HG03342 (cell line): ENCODE measurements at regions not wholly inside any gene's neighbourhood (a gene's known extent, or its start where the extent isn't known, plus 50 kb on each side); places are given as distances from the start of the nearest gene placed in this dataset.

ENCODE experiments used
- ATAC-seq: cut with Tn5 transposase; IDR thresholded peaks from one replicate; pipeline ENCODE4 v1.9.1; 2021; ENCODE audit warnings: mild to moderate bottlenecking, moderate library complexity; ENCODE audit not compliant: unreplicated experiment

- no peak for ATAC-seq
Measured at GRCh38 chr18:24530630-24531111, 70.2 kb downstream of the HRH4 start.

GRCh38 chr18:24534271-24534670 lies 73.8 kb downstream of the HRH4 start:
- ATAC-seq, result no peak

GRCh38 chr18:24534737-24535136 lies 74.3 kb downstream of the HRH4 start:
- no peak for ATAC-seq

GRCh38 chr18:24535527-24536295 lies 75.3 kb downstream of the HRH4 start:
- no peak for ATAC-seq

GRCh38 chr18:24536326-24536725 lies 75.9 kb downstream of the HRH4 start:
- ATAC-seq, result no peak

GRCh38 chr18:24536834-24537233 lies 76.4 kb downstream of the HRH4 start:
- no peak for ATAC-seq

GRCh38 chr18:24538414-24539264 lies 78.2 kb downstream of the HRH4 start:
- no peak for ATAC-seq

GRCh38 chr18:24539866-24540617 lies 79.6 kb downstream of the HRH4 start:
- no peak for ATAC-seq

GRCh38 chr18:24540896-24541295 lies 80.5 kb downstream of the HRH4 start:
- ATAC-seq, result no peak

GRCh38 chr18:24543086-24543794 lies 82.8 kb downstream of the HRH4 start:
- no peak for ATAC-seq

GRCh38 chr18:24543795-24544498 lies 83.5 kb downstream of the HRH4 start:
- no peak for ATAC-seq

- no peak for ATAC-seq
Measured at GRCh38 chr18:24544949-24545348, 84.5 kb downstream of the HRH4 start.

GRCh38 chr18:24545651-24546050 lies 85.2 kb downstream of the HRH4 start:
- no peak for ATAC-seq

GRCh38 chr18:24546307-24546706 lies 85.9 kb downstream of the HRH4 start:
- ATAC-seq, result no peak

GRCh38 chr18:24548583-24548982 lies 88.1 kb downstream of the HRH4 start:
- no peak for ATAC-seq

- no peak for ATAC-seq
Measured at GRCh38 chr18:24552218-24552617, 91.8 kb downstream of the HRH4 start.

GRCh38 chr18:24553571-24554285 lies 93.3 kb downstream of the HRH4 start:
- ATAC-seq, result no peak

- no peak for ATAC-seq
Measured at GRCh38 chr18:24558403-24558802, 98.0 kb downstream of the HRH4 start.

GRCh38 chr18:24559526-24559925 lies 99.1 kb downstream of the HRH4 start:
- ATAC-seq, result no peak
